HG03135 (cell line): ENCODE measurements at regions not wholly inside any gene's neighbourhood (a gene's known extent, or its start where the extent isn't known, plus 50 kb on each side); places are given as distances from the start of the nearest gene placed in this dataset.

Source experiments
- ATAC-seq: cut with Tn5 transposase; IDR thresholded peaks from one replicate; pipeline ENCODE4 v1.9.1; 2021; ENCODE audit warnings: mild to moderate bottlenecking, moderate library complexity; ENCODE audit not compliant: unreplicated experiment

DNA sequence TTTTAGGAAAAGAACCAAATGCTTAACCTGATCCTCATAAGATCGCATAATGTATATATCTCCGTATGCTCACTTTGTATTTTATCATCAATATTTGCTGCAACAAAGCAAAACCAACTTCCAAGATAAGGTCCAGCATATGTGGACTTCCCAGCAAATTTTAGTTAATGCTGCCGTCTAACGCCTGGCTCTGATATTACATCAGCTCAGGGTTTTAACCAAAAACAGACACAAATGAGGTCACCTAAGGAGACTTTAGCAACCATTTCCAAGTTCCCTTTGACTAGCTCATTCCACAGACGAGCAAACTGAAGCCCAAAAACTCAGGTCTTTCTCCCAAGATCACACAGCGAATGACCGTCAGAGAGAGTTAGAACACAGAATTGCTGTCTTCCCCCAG is 59.4 kb upstream of the UCN3 start:
- no peak for ATAC-seq

DNA sequence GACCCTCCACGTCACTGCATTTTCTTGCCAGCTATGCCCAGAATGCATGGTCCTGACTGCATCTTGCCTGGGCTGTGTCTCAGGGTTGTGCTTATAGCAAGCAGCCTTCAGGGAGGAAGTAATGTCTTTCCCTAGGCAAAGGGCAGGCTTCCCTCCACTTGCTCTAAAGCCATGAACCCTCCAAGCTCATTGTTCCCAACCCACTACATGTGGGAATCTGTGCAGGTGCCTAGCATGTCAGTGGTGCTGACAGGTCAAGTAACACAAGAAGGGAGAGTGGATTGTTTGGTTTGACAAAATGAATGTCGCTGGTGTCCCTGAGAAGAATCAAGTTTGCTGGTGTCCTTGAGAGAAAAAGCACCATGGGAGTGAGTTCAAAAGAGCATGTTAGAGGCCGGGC is 53.9 kb upstream of the UCN3 start:
- no peak for ATAC-seq

DNA sequence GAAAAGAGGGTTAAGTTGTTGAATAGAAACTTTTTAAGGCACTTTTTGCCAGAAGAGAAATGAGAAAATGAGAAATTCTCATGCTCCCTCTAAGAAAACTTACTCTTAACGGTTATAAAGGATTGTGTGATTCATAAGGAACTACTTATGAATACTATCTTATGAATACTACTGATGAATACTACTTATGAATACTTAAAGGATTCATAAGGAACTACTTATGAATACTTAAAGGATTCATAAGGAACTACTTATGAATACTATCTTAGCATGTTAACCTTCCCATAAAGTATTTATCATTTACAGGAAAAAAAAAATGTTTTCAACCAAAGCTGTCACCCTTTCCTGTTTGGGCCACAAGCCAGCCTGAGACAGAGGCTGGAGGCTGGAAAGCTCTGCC is 53.1 kb upstream of the UCN3 start:
- no peak for ATAC-seq

DNA sequence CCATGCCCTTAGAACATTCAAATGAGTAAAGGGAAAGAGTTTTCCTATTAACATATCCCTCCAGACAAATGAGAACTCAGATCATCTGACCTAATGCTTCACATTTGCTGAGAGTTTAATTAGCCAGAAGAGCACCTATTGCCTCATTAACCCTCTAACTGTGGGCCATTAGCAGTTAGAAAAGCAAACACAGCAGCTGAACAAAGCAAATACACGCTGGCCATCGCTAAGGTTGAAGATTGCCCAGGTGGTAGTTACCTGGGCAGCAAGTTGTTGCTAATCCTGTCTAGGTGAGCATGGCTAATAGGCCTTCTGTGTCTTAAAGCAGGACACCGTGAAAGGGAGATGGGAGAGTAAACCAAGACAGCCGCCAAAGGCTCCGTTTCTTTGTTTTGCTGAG is 49.9 kb upstream of the UCN3 start:
- no peak for ATAC-seq
